ENCODE measurements at regions not wholly inside any gene's neighbourhood (a gene's known extent, or its start where the extent isn't known, plus 50 kb on each side); places are given as distances from the start of the nearest gene placed in this dataset.

DNA sequence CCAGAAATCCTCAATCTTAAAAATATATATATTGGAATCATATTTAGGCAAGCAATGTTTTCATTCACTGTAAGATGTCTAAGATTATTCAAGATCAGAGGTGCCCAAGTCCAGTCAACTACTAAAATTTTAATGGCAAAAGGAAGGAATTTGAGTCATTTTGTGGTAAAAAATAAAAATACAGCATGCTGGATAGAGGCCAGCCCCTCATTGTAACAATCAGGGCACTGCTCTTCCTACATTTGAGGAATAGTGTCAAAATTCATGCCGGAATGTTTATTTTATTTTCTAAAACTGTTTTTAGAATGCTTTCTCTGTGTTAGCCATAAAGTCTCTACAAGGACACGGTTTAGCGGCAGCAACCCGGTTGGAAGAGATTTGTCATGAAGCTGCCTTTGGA, 49.9 kb upstream of the SRD5A3 start:
- TF ChIP-seq POLR2A (IDR thresholded peaks at IDR 0.05), result no peak
- TF ChIP-seq CTCF (IDR thresholded peaks at IDR 0.05), result no peak

Data from adrenal gland (tissue), 5 donors.